MCF 10A (cell line): ENCODE measurements at regions not wholly inside any gene's neighbourhood (a gene's known extent, or its start where the extent isn't known, plus 50 kb on each side); places are given as distances from the start of the nearest gene placed in this dataset.

Experiments used
- BruUV-seq: library from RNA; stranded (reverse); fragments of 400-500 nt; replicated peaks from 2 replicates; lab custom pipeline; 2021; lab: Mats Ljungman, UMichigan
- CTCF ChIA-PET: fragments of 300-600 bp; sonication (Branson Sonifier 250); formaldehyde crosslinking; extraction: SDS; loops from one replicate; lab custom pipeline; 2021; ENCODE audit warnings: antibody characterized with exemption, inconsistent platforms; lab: Yijun Ruan, JAX
- POLR2A ChIA-PET: fragments of 300-600, 350-650 bp; sonication (Branson Sonifier 250); formaldehyde crosslinking; extraction: SDS; loops from one replicate; lab custom pipeline; 2020; ENCODE audit warnings: antibody characterized with exemption, inconsistent platforms; lab: Yijun Ruan, JAX
- DNase-seq: peaks from one replicate; pipeline ENCODE4 v3.0.0-alpha.2; 2018; ENCODE audit not compliant: unreplicated experiment
- H3K27ac Mint-ChIP-seq: one replicate; pipeline ENCODE4 v1.8.0; 2022; ENCODE audit warnings: mild to moderate bottlenecking, low read depth, mixed read lengths; ENCODE audit not compliant: unreplicated experiment
- H3K27me3 Mint-ChIP-seq: one replicate; pipeline ENCODE4 v1.8.0; 2022; ENCODE audit warnings: mixed read lengths; ENCODE audit not compliant: insufficient read depth, unreplicated experiment
- H3K36me3 Mint-ChIP-seq: one replicate; pipeline ENCODE4 v1.8.0; 2022; ENCODE audit warnings: mild to moderate bottlenecking, moderate library complexity, mixed read lengths; ENCODE audit not compliant: insufficient read depth, unreplicated experiment
- H3K4me1 Mint-ChIP-seq: one replicate; pipeline ENCODE4 v1.8.0; 2022; ENCODE audit warnings: mixed read lengths; ENCODE audit not compliant: insufficient read depth, unreplicated experiment
- H3K4me3 Mint-ChIP-seq: one replicate; pipeline ENCODE4 v1.8.0; 2022; ENCODE audit warnings: mild to moderate bottlenecking, moderate library complexity, mixed read lengths; ENCODE audit not compliant: unreplicated experiment
- H3K9me3 Mint-ChIP-seq: one replicate; pipeline ENCODE4 v1.8.0; 2022; ENCODE audit warnings: mixed read lengths; ENCODE audit not compliant: unreplicated experiment
- CTCF ChIP-seq: fragments of 200-600 bp; IDR thresholded peaks from one replicate; pipeline ENCODE4 v1.8.0; 2022; ENCODE audit warnings: antibody characterized with exemption, mild to moderate bottlenecking; ENCODE audit not compliant: unreplicated experiment
- intact Hi-C: fragments of 100-400 bp; cut with micrococcal nuclease; formaldehyde crosslinking; loops from 2 replicates; pipeline ENCODE4 v1.14.1; 2022

- Mint-ChIP-seq H3K27me3 (peaks cover 83% of the 10 kb centered on the region), H3K4me1 (no peaks in the 10 kb centered on the region), H3K36me3 (no peaks in the 10 kb centered on the region), H3K27ac (no peak overlapping the region), H3K9me3 (no peaks in the 10 kb centered on the region), H3K4me3 (no peak overlapping the region)
- CTCF ChIA-PET: interaction anchor here (0.5 to 1.4 kb wide), 6 partner anchors 20 to 1477 kb away, joined by 3 to 5 read pairs (median 4); no protein-coding TSS in a partner anchor
- DNase-seq: no peak
- TF ChIP-seq CTCF: no peak
- no TSS peak for BruUV-seq
- intact Hi-C loops: no loop called here
- POLR2A ChIA-PET: interaction anchor here (0.6 kb wide), 1 partner anchor 112 kb away, joined by 3 read pairs; no protein-coding TSS in a partner anchor
Observed at GRCh38 chr16:73858326-73858725, 438.3 kb upstream of the PSMD7 start.

- CTCF ChIA-PET: no interaction called here
- no peak for DNase-seq
- Mint-ChIP-seq H3K4me3 (no peak overlapping the region), H3K4me1 (no peaks in the 10 kb centered on the region), H3K27me3 (peaks cover 91% of the 10 kb centered on the region), H3K27ac (no peak overlapping the region), H3K36me3 (peaks cover 6% of the 10 kb centered on the region), H3K9me3 (no peaks in the 10 kb centered on the region)
- intact Hi-C loops: no loop called here
- TF ChIP-seq CTCF: no peak
- POLR2A ChIA-PET: no interaction called here
- BruUV-seq: no TSS peak
Observed at GRCh38 chr16:73853968-73854367, 442.6 kb upstream of the PSMD7 start.

GRCh38 chr16:73852561-73852960, 444.1 kb upstream of the PSMD7 start:
- no peak overlapping the region for H3K27ac Mint-ChIP-seq
- H3K4me1 Mint-ChIP-seq: no peaks in the 10 kb centered on the region
- H3K4me3 Mint-ChIP-seq: no peak overlapping the region
- ChIA-PET CTCF (interaction anchor here (0.7 kb wide), 2 partner anchors 14 to 619 kb away, joined by 3 read pairs; no protein-coding TSS in a partner anchor), POLR2A (interaction anchor here (0.6 kb wide), 1 partner anchor 374 kb away, joined by 3 read pairs; no protein-coding TSS in a partner anchor)
- H3K36me3 Mint-ChIP-seq: peaks cover 6% of the 10 kb centered on the region
- intact Hi-C loops: no loop called here
- H3K9me3 Mint-ChIP-seq: no peaks in the 10 kb centered on the region
- DNase-seq: no peak
- BruUV-seq: no TSS peak
- peaks cover 81% of the 10 kb centered on the region for H3K27me3 Mint-ChIP-seq
- TF ChIP-seq CTCF: no peak

GRCh38 chr16:73848993-73849392, 447.6 kb upstream of the PSMD7 start:
- no peaks in the 10 kb centered on the region for H3K9me3 Mint-ChIP-seq
- H3K36me3 Mint-ChIP-seq: peaks cover 6% of the 10 kb centered on the region
- no peak overlapping the region for H3K27ac Mint-ChIP-seq
- ChIA-PET CTCF (interaction anchor here (0.5 to 0.6 kb wide), 3 partner anchors 30 to 673 kb away, joined by 3 to 5 read pairs (median 4); no protein-coding TSS in a partner anchor), POLR2A (no interaction called here)
- H3K4me3 Mint-ChIP-seq: no peak overlapping the region
- peaks cover 71% of the 10 kb centered on the region for H3K27me3 Mint-ChIP-seq
- no peaks in the 10 kb centered on the region for H3K4me1 Mint-ChIP-seq
- TF ChIP-seq CTCF: no peak
- intact Hi-C loops: no loop called here
- no peak for DNase-seq
- no TSS peak for BruUV-seq
